Eye (tissue), 1 donor: ENCODE measurements at regions not wholly inside any gene's neighbourhood (a gene's known extent, or its start where the extent isn't known, plus 50 kb on each side); places are given as distances from the start of the nearest gene placed in this dataset.
"Not testable (repeated sequence)": the region's sequence is repeated elsewhere in the genome, so short reads cannot be mapped to it uniquely, and the experiment has no call there.

Experiments used
- DNase-seq: peaks from one replicate; pipeline ENCODE4 v3.0.0-alpha.2; 2015

DNA sequence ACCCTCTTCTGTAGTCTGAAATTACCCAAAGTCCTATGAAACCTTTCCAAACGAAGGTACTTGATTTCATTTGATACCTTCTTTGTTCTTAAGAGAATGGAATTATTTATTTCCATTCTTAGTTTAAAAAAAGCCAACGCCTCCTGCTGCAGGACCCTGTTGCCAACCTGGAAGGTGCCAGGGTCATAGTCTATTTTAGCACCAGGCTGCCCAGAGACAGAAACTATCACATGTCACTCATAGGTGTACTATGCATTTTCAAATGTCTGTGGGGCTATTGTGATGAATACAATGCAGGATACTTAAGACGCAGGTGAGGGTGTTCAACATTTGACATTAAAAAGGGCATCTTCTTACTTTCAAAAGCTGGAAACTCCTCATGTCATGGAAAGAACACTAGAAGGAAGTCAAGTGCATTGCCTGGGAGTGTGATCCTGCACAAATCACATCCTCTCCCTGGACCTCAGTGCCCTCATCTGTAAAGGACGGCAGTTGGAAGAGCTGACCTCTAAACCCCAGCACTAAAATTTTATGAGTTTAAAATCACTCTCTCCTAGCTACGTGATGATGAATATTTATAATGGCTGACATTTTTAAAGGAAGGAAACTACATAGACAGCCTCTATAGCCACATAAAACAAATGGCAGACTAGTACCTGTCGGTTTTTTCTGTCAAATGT lies 107.3 kb upstream of the SYT6 start:
- no peak for DNase-seq

DNA sequence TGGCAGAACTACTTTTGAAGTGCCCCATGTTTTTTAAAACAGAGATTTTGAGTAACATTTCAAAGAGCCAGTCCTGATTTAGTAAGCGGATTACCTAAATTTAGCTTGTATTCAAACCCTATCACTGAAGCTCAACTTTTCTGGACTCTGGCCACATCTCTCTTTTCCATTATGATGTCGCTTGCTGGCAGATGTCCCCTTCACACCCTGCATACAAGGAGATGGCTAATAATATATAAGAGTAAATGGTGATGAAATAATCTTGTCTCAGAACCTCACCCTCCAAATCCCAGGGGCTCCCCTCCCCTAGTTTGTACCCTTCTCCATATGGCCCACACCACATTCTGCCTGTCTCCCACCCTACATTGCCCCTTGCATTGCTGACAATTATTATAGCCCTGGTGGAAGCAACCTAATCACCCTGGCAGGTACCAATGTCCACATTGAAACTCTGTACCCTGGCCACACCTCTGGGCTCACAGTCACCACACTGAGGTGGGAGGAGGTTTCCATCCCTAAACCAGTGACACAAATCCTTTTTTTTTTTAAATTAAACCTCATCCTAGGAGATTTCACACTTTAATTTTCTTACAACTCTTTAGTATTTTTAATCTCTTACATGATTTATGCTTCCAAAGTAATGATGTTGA lies 106.0 kb upstream of the SYT6 start:
- no peak for DNase-seq

DNA sequence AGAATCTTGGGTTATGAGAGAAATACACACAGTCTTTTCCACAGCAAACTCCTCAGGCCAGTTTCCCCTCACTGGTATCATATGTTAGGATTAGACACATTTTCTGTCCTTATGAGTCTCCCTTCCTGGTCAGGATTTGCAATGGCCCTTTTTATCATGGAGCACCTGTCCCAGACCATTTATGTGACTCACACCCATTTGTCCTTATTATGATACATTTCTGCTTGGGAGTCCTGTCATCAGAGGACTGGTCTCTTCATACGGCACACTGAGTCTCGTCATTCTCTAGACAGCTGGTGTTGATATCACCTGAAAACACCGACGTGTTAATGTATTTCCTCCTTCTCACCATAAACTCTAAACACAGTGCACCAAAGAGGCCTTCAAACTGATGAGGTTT lies 105.0 kb upstream of the SYT6 start:
- no peak for DNase-seq

DNA sequence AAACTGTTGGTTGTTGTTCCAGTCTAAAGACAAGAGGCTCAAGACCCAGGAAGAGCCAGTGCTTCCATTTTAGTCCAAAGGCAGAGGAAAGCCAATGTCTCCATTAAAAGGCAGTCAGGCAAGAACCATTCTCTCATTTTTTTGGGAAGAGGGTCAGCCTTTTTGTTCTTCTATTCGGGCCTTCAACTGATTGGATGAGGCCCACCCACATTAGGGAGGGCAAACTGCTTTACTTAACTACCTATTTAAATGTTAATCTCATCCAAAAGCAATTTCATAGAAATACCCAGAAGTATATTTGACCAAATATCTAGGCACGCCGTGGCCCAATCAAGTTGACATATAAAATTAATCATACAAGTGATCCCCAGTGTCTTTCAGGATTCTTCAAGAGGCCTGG lies 104.4 kb upstream of the SYT6 start:
- no peak for DNase-seq

DNA sequence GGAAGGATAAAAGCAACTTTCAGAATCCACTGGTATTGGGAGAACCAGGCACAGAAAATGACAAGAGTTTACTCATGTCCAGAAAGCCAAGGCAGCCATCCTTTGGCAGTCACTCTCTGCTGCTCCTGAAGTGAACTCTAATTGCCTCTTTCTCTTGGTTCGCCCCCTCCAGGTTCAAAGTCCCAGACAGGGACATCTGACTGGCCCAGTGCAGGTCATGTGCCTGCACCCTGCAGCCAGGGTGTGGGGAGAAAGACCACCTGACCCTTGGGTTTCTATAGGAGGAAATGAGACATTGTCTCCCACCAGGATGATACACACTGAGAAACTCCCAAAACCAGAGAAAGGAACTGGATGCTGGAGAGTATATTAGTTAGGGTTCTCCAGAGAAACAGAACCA lies 103.9 kb upstream of the SYT6 start:
- no peak for DNase-seq

DNA sequence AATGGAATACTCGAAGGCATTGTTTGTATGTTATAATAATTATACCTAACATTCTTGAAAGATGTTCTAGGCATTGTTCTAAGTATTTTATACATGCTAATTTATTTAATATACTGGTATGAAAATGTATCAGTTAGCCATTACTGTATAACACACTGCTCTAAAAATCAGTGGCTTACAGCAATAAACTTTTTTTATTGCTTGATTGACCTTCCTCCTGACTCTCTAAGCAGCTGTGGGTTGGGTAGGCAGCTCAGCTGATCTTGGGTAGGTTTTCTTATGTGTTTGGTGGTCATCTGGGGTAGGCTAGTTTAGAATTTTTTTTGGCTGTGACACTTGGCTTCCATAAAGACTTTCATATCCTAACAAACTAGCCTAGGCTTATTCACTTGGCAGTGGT lies 100.2 kb upstream of the SYT6 start:
- DNase-seq: no peak

DNA sequence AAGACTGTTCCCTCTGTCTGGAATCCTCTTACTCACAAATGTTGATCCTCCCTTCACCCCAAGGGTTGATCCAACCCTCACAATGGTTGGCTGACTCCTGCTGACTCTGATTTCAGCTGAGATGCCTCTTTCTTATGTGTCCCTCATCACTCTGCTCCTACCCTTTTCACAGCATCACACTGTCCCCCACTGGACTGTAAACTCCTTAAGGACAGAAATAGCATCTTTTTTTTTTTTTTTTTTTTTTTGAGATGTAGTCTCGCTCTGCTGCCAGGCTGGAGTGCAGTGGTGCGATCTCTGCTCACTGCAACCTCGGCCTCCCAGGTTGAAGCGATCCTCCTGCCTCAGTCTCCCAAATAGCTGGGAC lies 97.9 kb upstream of the SYT6 start:
- DNase-seq: no peak

DNA sequence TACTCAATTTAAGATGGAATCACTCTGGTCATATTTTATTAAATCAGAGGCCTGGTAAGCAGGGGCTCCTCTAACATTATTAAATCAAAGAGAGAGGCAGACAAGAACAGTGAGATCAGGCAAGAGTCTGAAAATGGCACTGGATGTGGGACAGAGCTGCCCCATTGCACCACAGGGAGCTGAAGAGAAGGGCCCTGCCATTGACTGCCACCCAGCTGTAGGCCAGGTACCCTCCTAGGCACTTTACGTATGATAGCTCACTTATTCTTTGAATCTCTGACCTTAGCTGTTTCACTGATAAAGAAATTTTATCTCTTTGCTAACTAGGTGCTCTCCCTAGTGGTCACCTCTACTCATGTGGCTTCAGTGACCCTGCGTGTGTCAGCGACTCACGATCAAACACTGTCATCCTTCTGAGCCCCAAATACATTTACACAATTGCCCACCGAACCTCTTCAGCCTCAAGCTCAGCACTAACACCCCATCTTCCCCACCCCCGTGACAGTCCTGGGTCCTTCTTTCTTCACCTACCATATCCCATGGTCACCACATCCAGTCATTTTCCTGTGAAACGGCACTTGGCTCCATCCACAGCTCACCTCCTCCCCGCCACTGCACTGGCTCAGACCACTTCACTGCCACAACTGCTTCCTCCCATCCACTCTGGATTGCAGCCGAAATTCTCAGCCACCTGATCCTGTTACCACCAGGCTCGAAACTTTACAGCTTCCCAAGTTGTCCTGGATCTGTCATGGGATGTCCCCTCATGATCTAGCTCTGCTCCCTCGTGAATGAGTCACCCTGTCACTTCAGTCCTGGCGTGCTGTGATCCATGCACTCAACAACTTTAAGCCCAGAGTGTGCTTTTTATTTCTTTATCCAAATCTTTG lies 97.3 kb upstream of the SYT6 start:
- DNase-seq: no peak

DNA sequence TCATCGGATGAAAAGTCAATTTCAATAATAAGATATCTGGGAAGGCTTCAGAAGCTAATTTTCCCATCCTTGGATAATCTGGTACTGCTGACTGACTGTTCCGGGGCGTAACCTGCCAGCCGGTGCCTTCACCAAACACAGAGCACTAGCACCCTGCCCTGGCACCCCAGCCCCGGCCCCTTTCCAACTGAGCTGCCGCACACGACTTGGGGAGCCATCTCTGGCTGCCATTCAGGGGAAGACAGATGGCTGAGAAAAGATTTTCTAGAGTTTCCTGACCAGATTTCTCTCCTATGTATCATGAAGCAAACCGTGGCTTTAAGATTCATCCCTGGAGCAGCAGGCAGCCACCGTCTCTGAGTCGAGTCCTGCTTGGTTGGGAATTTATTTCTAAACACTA lies 96.0 kb upstream of the SYT6 start:
- no peak for DNase-seq

DNA sequence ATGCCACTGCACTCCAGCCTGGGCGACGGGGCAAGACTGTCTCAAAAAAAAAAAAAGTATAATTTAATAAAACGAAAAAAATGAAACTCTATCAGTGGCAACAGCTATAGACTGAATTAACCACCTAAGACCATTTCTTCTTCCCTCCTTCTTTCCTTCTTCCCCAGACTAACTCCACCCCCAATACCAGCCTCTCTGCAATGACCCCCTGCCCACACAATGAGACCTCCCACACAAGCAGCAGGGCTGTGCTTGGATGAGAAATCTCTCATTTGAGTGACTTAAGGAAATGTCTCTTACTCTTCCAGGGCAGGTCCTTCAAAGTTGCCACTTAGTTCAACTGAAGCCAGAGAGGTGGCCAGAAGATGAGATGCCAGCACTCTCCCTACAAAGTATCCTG lies 94.5 kb upstream of the SYT6 start:
- DNase-seq: no peak

DNA sequence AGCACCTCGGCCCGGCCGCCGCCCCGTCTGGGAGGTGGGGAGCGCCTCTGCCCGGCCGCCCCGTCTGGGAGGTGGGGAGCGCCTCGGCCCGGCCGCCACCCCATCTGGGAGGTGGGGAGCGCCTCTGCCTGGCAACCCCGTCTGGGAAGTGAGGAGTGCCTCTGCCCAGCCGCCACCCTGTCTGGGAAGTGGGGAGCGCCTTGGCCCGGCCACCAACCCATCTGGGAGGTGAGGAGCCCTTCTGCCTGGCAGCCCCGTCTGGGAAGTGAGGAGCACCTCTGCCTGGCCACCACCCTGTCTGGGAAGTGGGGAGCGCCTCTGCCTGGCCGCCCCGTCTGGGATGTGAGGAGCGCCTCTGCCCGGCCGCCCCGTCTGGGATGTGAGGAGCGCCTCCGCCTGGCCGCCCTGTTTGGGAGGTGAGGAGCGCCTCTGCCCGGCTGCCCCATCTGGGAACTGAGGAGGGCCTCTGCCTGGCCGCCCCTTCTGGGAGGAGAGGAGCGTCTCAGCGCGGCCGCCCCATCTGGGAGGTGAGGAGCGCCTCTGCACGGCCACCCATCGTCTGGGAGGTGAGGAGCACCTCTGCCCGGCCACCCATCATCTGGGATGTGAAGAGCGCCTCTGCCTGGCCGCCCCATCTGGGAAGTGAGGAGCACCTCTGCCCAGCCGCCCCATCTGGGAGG lies 89.0 kb upstream of the SYT6 start:
- not testable (repeated sequence) for DNase-seq

DNA sequence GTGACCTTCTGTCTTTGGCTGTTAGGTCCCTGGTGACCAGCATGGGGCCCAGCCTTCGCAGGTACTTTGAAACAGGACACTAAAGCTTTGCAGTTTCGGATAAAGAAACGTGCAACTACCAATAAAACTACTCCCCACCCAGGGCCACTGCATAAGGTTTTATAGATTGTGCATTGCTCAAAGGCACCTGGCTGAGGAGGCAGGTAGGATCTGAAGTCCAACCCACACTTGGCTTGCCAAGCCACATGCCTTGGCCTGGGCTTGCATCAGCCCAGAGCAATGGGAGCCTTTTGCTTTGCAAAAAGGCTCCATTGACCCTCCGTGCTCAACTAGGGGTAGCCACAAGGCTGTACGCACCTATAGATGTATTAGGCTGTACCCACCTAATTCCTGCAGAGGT lies 84.4 kb upstream of the SYT6 start:
- no peak for DNase-seq

DNA sequence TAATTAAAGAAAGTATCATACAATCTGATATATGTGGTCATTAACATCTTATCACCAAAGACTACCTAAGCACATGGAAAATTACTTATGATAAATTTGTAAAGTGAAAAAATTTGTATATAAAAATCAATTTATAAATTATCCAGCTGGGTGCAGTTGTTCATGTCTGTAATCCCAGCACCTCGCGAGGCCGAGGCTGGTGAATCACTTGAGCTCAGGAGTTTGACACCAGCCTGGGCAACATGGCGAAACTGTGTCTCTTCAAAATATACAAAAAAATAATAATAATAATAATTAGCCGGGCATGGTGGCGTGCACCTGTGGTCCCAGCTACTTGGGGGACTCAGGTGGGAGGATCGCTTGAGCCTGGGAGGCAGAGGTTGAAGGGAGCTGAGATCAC lies 82.8 kb upstream of the SYT6 start:
- DNase-seq: no peak

DNA sequence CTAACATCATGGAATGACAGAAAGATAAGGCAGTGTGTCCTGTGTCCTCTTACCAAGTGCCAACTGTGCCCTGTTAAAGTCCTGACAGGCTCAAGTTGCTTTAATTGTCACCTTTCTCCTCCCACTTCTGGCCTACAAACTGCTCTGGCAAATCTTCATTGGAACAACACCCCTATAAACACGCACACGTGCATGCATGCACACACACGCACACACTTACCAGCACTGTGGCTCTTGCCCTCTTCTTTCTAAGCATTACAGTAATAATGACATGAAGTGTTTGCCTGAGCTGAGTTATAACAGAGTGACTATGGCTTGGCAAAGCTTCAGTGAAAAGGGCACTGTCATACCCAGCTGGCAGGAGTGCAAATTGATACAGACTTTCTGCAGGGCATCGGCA lies 82.3 kb upstream of the SYT6 start:
- DNase-seq: no peak

DNA sequence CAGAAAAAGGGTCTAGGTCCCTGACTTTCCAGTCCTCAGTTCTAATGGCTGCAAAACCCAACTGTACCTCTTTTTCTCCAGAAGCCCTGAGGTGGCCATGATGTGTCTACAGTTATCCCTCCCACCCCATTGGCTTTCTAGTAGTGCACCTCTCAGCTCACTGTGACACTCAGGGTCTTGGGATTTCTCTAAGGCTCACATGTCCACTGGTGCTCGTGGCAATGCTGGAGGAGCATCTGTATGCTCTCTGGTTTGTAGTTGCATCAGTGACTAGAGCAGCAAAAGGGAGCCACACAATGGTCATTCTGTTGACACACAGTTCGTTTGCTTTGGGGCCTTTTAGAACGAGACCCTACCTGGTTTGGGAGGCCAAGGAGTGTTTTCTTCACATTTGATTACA lies 81.6 kb upstream of the SYT6 start:
- DNase-seq: no peak

DNA sequence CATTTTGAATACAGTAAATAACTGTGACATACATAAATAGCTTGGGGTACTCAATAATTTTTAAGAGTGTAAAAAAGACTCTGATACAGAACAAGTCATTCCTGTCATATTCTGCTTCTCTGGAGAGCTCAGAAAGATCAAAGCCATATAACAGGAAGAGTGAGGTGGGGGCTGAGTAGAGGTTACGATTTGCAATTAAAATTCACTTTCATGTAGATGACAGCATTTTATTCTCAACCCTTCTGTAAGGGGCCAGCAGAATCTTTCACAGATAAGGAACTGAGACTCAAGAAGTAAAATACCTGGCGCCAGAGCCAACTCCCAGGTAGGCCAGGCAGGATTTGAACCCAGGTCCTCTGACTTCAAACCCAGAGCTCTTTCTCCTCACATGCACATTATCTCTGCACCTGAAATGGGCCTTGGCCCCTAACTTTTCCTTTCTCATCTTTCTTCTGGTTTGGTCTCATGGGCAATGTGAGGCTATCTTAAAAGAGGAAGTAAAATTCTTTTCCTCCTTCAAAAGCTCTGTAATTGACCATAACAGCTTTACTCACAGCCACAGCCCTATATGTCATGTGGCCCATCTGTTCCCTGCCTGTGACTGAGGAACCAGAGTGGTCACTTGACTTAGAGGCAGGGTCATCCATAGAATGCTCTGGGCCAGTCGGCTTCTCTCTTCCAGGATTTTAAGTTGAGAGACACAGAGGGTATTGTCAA lies 80.9 kb upstream of the SYT6 start:
- DNase-seq: no peak

DNA sequence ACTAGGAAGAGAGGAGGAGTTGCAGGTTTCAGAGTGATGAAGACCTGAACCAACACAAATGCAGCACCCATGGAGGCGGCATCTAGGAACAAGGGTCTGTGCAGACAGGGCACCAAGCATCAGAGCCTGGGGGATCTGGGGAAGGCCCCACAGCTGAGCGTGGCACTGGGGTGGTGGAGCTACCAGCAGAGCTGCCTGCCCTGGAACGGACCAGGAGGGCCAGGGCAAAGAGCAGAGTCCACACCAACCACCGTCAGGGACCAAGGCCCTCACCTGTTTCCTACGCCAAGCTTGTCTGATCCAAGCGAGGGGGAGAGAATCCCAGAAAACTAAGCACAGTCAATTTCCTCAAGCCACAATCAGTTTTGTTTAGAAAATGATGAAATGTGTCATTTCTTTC lies 79.0 kb upstream of the SYT6 start:
- DNase-seq: no peak

DNA sequence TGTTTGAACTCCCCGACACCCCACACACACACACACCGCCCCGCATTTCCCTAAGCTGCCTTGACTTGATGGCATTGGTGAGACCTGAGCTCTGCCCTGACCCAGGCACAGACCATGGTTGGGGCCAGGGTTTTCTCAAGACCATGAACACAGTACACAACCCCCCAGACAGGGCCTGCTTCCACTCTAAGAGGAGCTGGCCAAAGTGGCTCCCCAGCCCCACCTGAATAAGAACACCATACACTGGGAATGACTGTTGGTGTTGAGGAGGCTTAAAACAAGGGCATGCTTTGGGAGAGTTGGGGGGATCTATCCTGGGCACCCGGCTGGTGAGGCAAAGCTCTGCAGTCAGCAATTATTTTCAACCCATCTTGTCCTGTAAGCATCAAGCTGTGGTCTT lies 77.6 kb upstream of the SYT6 start:
- DNase-seq: no peak

DNA sequence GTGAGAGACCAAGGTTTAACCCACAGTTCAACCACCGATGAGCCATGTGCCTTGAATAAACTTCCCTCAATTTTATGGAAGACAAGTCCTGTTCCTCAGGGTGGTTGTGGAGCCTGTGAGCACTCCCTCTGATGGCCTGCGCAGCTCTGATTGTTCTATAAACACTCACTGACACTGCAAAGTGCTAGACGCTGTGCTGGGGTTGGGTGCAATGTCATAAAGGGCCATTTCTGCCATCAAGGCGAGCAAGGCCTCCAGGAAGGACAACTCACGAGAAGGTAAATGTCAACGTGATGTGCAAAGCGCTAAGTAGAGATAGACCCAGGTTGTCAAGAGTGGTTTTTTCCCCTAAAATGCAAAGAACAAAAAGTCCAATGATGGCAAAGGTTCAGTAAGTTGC lies 75.7 kb upstream of the SYT6 start:
- no peak for DNase-seq

DNA sequence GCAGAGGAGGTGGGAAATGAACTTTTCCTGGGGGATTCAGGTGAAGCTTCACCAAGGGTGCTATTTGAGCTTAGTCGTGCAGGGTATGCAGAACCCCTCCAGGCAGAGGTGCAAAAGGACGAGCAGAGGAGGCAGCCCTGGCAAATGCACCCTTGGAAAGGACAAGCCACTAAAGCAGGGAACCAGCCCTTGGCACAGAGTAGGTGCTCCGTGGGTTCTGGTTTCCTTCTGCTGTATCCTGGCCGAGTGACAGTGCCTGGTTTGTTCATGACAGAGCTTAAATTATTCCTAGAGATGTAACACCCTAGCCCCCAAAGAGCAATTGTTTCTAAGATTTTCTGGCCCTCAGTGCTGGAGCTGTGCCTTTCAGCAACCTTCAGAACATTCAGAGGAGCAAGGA lies 73.4 kb upstream of the SYT6 start:
- no peak for DNase-seq

DNA sequence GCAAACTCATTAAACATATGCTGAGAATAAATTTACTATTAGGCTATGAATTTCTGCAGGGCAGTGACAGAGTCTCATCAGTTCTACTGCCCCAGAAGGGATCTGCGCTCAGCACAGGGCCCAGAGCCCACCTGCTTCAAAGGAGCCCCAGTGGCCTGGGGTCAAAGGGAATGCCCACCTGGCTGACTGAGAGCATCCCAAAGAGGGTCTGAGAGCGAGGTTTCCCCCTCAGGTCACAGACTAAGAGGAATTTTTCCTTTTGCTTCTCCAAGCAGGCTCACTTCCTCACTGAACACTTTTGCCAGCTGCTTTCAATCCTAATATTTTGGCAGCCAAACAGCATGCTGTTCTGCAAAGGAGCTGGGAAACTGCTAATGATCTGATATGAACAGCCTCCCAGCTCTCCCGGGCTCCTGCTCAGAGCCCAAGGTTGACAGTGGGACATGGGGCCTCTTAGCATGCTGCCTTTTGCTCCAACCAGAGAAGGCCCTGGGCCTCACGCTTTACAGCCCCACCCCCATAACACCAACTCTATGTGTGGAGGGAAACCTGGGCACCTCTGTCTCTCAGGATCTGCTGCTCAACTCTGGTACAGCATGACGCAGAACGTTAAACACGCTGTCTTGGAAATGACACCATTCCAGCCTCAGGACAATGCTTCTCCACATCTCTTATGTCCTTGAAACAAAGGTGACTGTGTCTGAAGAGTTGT lies 70.7 kb upstream of the SYT6 start:
- peak; percentile 45 for DNase-seq

DNA sequence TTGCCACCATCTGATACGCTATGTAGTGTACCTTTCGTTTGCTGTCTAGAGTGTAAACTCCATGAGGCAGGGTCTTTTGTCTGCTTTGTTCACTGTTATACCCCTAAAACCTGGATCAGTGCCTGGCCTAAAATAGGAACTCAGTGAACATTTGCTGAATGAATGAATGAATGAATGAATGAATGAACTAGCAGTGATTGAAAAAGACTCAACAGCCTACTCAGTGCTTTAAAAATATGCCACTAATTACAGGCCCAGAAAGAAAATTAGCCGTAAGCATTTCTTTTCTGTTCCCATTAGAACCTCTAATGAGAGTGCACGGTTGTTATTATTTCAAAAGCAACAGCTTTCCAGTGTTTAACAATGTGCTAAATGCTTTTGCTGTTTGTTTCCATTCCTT lies 69.3 kb upstream of the SYT6 start:
- no peak for DNase-seq
